Heart left ventricle (tissue), 13 donors: ENCODE measurements at regions not wholly inside any gene's neighbourhood (a gene's known extent, or its start where the extent isn't known, plus 50 kb on each side); places are given as distances from the start of the nearest gene placed in this dataset.

Source experiments
- CTCF ChIP-seq, 12 donors: fragments of 200-600 bp; sonication (generic) in 4 of 12; IDR thresholded peaks; one replicate each; pipeline versions ENCODE4 v1.5.0 to v1.8.0; 2018 to 2022; ENCODE audit warnings: antibody characterized with exemption in 12 of 12, mild to moderate bottlenecking in 5 of 12
- POLR2A ChIP-seq, 2 donors: fragments of 450-650 bp; IDR thresholded peaks; one replicate each; pipeline ENCODE4 v1.6.1; 2017; ENCODE audit warnings: antibody characterized with exemption in 2 of 2, mild to moderate bottlenecking in 2 of 2, moderate library complexity in 2 of 2
- donor health status: ischemic (EF 13 %, LVEDD 7.1; RV severe dilation, severe dysfunction).
- donor health status: DM: no; HTN: yes; CAD: no.
- donor health status: DM: no; HTN: no; CAD: no.
- donor health status: ischemic (EF 25% LVEDD 6.9; RV normal size, moderate dysfunction).
- donor health status: ischemic (EF 25% LVEDD 5.7; RV mildly dilated, moderate dysfunction).
- donor health status: ischemic (EF 35%, LVEDD 5.7; RV mildly dilated, moderate dysfunction).
- donor health status: nonischemic (EF 11% LVEDD 7.7; RV severe dilation, severe dysfunction).
- donor health status: DM: yes; HTN: yes; CAD: no.
- donor health status: PGD.
- donor health status: ischemic (EF 29% LVEDD 5.4; RV normal size, mild dysfunction).
- donor health status: nonischemic (EF 23%, LVEDD 6.1; RV moderate dilation, normal function).

GRCh38 chr4:30832639-30833038, 112.5 kb downstream of the PCDH7 start:
- TF ChIP-seq CTCF (IDR thresholded peaks at IDR 0.05) = no peak
- no peak for TF ChIP-seq POLR2A (IDR thresholded peaks at IDR 0.05)
